ENCODE measurements at regions not wholly inside any gene's neighbourhood (a gene's known extent, or its start where the extent isn't known, plus 50 kb on each side); places are given as distances from the start of the nearest gene placed in this dataset.
"Not testable (repeated sequence)": the region's sequence is repeated elsewhere in the genome, so short reads cannot be mapped to it uniquely, and the experiment has no call there.

DNA sequence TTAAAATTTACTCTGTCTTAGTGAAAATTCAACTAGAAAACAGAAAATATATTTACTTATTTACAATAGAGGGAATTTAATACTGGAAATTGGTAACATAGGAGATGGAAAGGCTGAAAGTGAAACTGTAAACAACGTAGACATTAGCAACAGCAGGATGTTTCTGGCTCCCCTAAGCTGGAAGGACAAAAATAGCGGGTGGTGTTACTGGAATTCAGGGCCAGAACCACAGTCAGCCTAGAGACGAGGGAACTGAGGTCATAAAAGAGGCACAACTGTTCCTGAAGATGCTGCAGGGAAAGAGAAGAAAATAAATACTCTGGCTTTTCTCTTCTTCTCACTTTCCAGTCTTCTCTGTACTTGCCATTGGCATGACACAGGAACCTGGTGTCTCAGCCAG is 80.4 kb upstream of the NIPBL start:
- Histone ChIP-seq H3K27me3 (ENCODE audit: low read depth) (no peaks in the 10 kb centered on the region), H3K4me1 (no peaks in the 10 kb centered on the region), H3K36me3 (replicated peaks) (no peaks in the 10 kb centered on the region), H3K4me3 (no peak overlapping the region), H3K9me3 (no peaks in the 10 kb centered on the region)
- in situ Hi-C loops (cut with MboI; ENCODE audit: low sequenced_read_pairs): no loop called here
- no peak for DNase-seq (ENCODE audit: low spot score in 2 of 2)

DNA sequence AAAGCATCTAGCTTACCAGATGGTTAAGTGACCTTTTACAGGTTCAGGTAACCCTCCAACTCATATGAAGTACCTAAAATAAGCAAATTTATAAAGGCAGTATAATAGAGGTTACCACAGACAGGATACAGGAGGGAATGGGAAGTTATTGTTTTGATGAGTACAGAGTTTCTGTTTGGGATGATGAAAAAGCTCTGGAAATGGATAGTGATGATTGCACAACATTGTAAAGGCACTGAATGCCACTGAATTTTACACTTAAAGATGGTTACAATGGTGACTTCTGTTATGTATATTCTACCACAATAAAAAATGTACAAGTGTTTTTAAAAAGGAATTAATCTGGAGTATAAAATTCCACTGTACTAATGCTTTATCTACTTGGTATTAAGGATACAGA is 75.0 kb upstream of the NIPBL start:
- Histone ChIP-seq H3K9me3 (no peaks in the 10 kb centered on the region), H3K4me1 (no peaks in the 10 kb centered on the region), H3K4me3 (no peak overlapping the region), H3K36me3 (replicated peaks) (no peaks in the 10 kb centered on the region), H3K27me3 (ENCODE audit: low read depth) (no peaks in the 10 kb centered on the region; the same call in 1 of the 2 replicates)
- DNase-seq (ENCODE audit: low spot score in 2 of 2): no peak
- in situ Hi-C loops (cut with MboI; ENCODE audit: low sequenced_read_pairs): no loop called here

DNA sequence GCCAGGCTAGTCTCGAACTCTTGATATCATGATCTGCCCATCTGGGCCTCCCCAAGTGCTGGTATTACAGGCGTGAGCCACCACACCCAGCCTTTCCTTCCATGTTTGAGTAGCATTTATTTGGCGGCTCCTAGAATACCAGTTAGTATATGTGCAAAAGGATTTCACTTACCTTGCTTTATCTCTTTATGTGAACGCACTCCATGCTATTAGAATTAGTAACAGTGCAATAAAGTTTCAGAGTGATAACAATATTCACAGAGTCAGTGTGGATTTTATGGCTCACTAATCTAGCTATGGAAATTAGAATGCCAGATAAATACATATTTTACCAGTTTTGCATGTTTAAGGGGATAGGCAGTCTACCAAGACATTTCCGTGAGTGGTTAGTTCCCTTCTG is 74.4 kb upstream of the NIPBL start:
- Histone ChIP-seq H3K36me3 (replicated peaks) (no peaks in the 10 kb centered on the region), H3K4me3 (no peak overlapping the region), H3K4me1 (no peaks in the 10 kb centered on the region), H3K9me3 (no peaks in the 10 kb centered on the region), H3K27me3 (ENCODE audit: low read depth) (no peaks in the 10 kb centered on the region; the same call in 1 of the 2 replicates)
- in situ Hi-C loops (cut with MboI; ENCODE audit: low sequenced_read_pairs): no loop called here
- no peak for DNase-seq (ENCODE audit: low spot score in 2 of 2)

DNA sequence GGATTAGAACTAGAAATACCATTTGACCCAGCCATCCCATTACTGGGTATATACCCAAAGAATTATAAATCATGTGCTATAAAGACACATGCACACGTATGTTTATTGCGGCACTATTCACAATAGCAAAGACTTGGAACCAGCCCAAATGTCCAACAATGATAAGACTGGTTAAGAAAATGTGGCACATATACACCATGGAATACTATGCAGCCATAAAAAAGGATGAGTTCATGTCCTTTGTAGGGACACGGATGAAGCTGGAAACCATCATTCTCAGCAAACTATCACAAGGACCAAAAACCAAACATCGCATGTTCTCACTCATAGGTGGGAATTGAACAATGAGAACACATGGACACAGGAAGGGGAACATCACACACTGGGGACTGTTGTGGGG is 63.3 kb upstream of the NIPBL start:
- H3K9me3 ChIP-seq; H3K4me3 ChIP-seq; DNase-seq (ENCODE audit: low spot score in 2 of 2); H3K4me1 ChIP-seq; H3K36me3 ChIP-seq (replicated peaks); in situ Hi-C loops (cut with MboI; ENCODE audit: low sequenced_read_pairs); H3K27me3 ChIP-seq (ENCODE audit: low read depth): not testable (repeated sequence)

DNA sequence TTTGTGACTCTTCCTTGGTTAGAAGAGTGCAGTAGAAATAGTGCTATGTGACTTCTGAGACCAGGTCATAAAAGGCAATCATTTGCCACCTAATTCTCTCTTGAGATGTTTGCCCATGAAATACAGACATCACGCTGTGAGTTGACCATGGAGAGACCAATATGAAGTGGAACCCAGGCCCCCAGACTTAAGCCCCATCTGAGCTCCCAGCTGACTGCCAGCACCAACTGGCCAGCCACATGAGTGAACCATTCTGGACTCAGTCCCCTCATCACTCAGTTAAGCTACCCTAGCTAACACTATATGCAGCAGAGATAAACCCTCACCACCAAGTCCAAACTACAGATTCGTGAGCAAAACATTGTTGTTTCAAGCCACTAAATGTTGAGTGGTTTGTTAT is 60.7 kb upstream of the NIPBL start:
- H3K4me3 ChIP-seq: no peak overlapping the region
- no peaks in the 10 kb centered on the region for H3K4me1 ChIP-seq
- H3K27me3 ChIP-seq (ENCODE audit: low read depth): no peaks in the 10 kb centered on the region
- H3K9me3 ChIP-seq: no peaks in the 10 kb centered on the region
- in situ Hi-C loops (cut with MboI; ENCODE audit: low sequenced_read_pairs): no loop called here
- no peak for DNase-seq (ENCODE audit: low spot score in 2 of 2)
- no peaks in the 10 kb centered on the region for H3K36me3 ChIP-seq (replicated peaks)

DNA sequence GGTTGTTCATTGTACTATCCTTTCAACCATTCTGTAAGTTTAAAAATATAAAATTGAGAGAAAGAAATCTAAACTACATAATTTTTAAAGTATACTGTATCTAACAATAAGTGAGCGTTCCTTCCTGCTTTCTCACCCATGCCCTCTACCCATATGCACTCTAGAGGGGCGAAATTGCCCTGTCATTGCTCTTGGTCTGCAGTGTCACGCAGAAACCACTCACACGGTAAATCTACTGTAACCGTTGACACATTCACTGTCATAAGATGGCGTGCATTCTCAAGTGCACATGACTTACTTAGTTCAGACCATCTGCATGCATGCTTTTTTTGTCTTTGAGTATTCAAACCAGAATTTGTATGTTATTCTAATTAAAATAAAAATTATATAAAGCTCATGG is 55.7 kb upstream of the NIPBL start:
- DNase-seq (ENCODE audit: low spot score in 2 of 2): no peak
- Histone ChIP-seq H3K27me3 (ENCODE audit: low read depth) (peaks cover 6% of the 10 kb centered on the region; the same call in 1 of the 2 replicates), H3K4me3 (no peak overlapping the region), H3K36me3 (replicated peaks) (no peaks in the 10 kb centered on the region), H3K4me1 (no peaks in the 10 kb centered on the region), H3K9me3 (no peaks in the 10 kb centered on the region)
- in situ Hi-C loops (cut with MboI; ENCODE audit: low sequenced_read_pairs): no loop called here

DNA sequence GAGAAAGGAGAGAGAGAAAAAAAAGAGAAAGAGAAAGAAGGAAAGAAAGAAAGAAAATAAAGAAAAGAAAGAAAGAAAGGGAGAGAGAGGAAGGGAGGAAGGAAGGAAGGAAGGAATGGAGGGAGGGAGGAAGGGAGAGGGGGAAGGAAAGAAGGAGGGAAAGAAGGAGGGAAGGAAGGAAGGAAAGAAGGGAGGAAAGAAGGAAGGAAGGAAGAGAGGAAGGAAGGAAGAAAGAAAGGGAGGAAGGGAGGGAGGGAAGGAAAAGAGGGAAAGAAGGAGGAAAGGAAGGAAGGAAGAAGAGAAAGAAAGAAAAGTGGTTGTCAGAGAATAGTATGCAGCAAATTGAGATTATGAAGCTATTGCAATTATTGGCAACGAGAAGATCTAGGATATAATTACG is 49.9 kb upstream of the NIPBL start:
- Histone ChIP-seq H3K36me3 (replicated peaks) (no peaks in the 10 kb centered on the region), H3K27me3 (ENCODE audit: low read depth) (peaks cover 11% of the 10 kb centered on the region), H3K9me3 (no peaks in the 10 kb centered on the region), H3K4me1 (no peaks in the 10 kb centered on the region), H3K4me3 (no peak overlapping the region)
- DNase-seq (ENCODE audit: low spot score in 2 of 2): no peak
- in situ Hi-C loops (cut with MboI; ENCODE audit: low sequenced_read_pairs): no loop called here
